ENCODE measurements at regions not wholly inside any gene's neighbourhood (a gene's known extent, or its start where the extent isn't known, plus 50 kb on each side); places are given as distances from the start of the nearest gene placed in this dataset.

GRCh38 chr10:130720235-130720634, 584.0 kb downstream of the GLRX3 start:
- FAIRE-seq (no peak), DNase-seq (ENCODE audit: insufficient read length, low spot score) (no peak)
- no peak for TF ChIP-seq POLR2A (IDR thresholded peaks at IDR 0.05; ENCODE audit: low read depth, low read length)
- no peak for TF ChIP-seq SPI1 (IDR thresholded peaks at IDR 0.05; ENCODE audit: low read depth, low read length)
- TF ChIP-seq POU2F2 (IDR thresholded peaks at IDR 0.05; ENCODE audit: low read depth, low read length), result no peak
- TF ChIP-seq PAX5 (IDR thresholded peaks at IDR 0.05; ENCODE audit: insufficient read depth, low read length, severe bottlenecking), result no peak
- no peak for TF ChIP-seq POLR2AphosphoS5 (IDR thresholded peaks at IDR 0.05; ENCODE audit: low read depth, low read length)
- TF ChIP-seq TAF1 (IDR thresholded peaks at IDR 0.05; ENCODE audit: low read depth, low read length), result no peak

- TF ChIP-seq SPI1 (IDR thresholded peaks at IDR 0.05; ENCODE audit: low read depth, low read length) (no peak), POLR2A (IDR thresholded peaks at IDR 0.05; ENCODE audit: low read depth, low read length) (no peak), TAF1 (IDR thresholded peaks at IDR 0.05; ENCODE audit: low read depth, low read length) (no peak), POU2F2 (IDR thresholded peaks at IDR 0.05; ENCODE audit: low read depth, low read length) (no peak)
- no peak for FAIRE-seq
- DNase-seq (ENCODE audit: insufficient read length, low spot score), result no peak
Observed at GRCh38 chr10:130721971-130722370, 585.8 kb downstream of the GLRX3 start.

DNA sequence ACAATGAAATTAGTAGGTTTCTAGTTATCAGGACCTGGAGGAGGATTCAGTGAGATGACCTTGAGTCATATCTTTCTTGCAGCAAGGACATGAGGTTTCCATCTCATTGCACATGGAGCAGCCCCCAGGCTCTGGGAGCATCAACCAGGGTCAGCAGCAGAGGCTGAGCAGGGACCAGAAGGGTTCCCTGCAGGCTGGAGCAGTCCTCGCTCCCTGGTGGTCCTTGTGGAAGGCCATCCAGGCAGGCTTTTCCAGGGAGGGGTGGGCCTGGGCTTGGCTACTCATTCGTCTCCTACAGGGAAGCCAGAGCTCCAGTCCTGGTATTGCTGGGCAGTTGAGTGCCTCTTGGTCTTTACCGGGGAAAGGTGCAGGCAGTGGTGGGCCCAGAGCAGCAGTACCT, 587.5 kb downstream of the GLRX3 start:
- no peak for FAIRE-seq
- DNase-seq (ENCODE audit: insufficient read length, low spot score), result no peak
- no peak for TF ChIP-seq TAF1 (IDR thresholded peaks at IDR 0.05; ENCODE audit: low read depth, low read length)
- TF ChIP-seq POLR2AphosphoS5 (IDR thresholded peaks at IDR 0.05; ENCODE audit: low read depth, low read length), result no peak
- TF ChIP-seq SPI1 (IDR thresholded peaks at IDR 0.05; ENCODE audit: low read depth, low read length), result no peak
- no peak for TF ChIP-seq POU2F2 (IDR thresholded peaks at IDR 0.05; ENCODE audit: low read depth, low read length)
- no peak for TF ChIP-seq PAX5 (IDR thresholded peaks at IDR 0.05; ENCODE audit: insufficient read depth, low read length, severe bottlenecking)
- TF ChIP-seq POLR2A (IDR thresholded peaks at IDR 0.05; ENCODE audit: low read depth, low read length), result no peak

GRCh38 chr10:130725474-130725970, 586.0 kb downstream of the TCERG1L start:
- no peak for DNase-seq (ENCODE audit: insufficient read length, low spot score)
- no peak for FAIRE-seq
- no peak for TF ChIP-seq POLR2A (IDR thresholded peaks at IDR 0.05; ENCODE audit: low read depth, low read length)
- TF ChIP-seq TAF1 (IDR thresholded peaks at IDR 0.05; ENCODE audit: low read depth, low read length), result no peak
- no peak for TF ChIP-seq POLR2AphosphoS5 (IDR thresholded peaks at IDR 0.05; ENCODE audit: low read depth, low read length)
- TF ChIP-seq PAX5 (IDR thresholded peaks at IDR 0.05; ENCODE audit: insufficient read depth, low read length, severe bottlenecking), result no peak

- FAIRE-seq (no peak), DNase-seq (ENCODE audit: insufficient read length, low spot score) (no peak)
- TF ChIP-seq POLR2AphosphoS5 (IDR thresholded peaks at IDR 0.05; ENCODE audit: low read depth, low read length) (no peak), PAX5 (IDR thresholded peaks at IDR 0.05; ENCODE audit: insufficient read depth, low read length, severe bottlenecking) (no peak), POU2F2 (IDR thresholded peaks at IDR 0.05; ENCODE audit: low read depth, low read length) (no peak), SPI1 (IDR thresholded peaks at IDR 0.05; ENCODE audit: low read depth, low read length) (no peak), POLR2A (IDR thresholded peaks at IDR 0.05; ENCODE audit: low read depth, low read length) (no peak), TAF1 (IDR thresholded peaks at IDR 0.05; ENCODE audit: low read depth, low read length) (no peak)
Observed at GRCh38 chr10:130726996-130727725, 584.4 kb downstream of the TCERG1L start.

- no peak for DNase-seq (ENCODE audit: insufficient read length, low spot score)
- TF ChIP-seq SPI1 (IDR thresholded peaks at IDR 0.05; ENCODE audit: low read depth, low read length), result no peak
- TF ChIP-seq TAF1 (IDR thresholded peaks at IDR 0.05; ENCODE audit: low read depth, low read length), result no peak
- no peak for FAIRE-seq
Observed at GRCh38 chr10:130727766-130728490, 583.6 kb downstream of the TCERG1L start.

DNA sequence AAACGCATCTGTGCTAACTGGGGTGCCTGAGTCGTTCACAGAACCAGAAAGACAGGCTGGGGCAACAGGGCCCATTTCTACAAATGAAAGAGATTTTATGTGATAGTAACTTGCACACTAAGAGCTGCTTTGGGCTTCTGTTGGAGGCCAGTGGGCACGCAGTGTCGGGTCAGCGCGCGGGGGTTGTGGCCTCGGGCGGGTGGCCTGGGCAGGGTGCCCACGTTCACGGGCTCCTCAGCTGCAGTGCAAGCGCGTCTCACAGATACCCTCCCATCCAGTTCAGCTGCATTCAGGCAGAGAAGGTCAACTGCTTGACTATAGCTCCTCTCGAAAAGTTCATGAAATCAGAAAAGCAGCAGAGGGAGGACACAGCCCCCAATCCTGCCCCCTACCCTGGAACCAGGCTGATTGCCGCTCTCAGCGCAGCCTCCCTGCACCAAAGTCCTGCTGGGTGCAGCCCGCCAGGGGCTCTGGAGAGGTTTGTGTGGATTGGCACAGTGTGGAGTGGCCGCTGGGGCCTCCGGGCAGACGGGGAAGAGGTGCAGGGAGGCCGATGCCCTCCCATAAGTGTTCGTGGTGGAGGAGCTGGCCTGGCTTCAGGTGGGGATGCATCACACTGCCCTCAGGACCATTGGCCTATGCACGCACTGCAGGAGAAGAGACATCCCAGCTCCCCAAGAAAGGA, 582.8 kb downstream of the TCERG1L start:
- TF ChIP-seq POLR2A (IDR thresholded peaks at IDR 0.05; ENCODE audit: low read depth, low read length) (no peak), SPI1 (IDR thresholded peaks at IDR 0.05; ENCODE audit: low read depth, low read length) (no peak), PAX5 (IDR thresholded peaks at IDR 0.05; ENCODE audit: insufficient read depth, low read length, severe bottlenecking) (no peak), POU2F2 (IDR thresholded peaks at IDR 0.05; ENCODE audit: low read depth, low read length) (no peak), POLR2AphosphoS5 (IDR thresholded peaks at IDR 0.05; ENCODE audit: low read depth, low read length) (no peak), TAF1 (IDR thresholded peaks at IDR 0.05; ENCODE audit: low read depth, low read length) (no peak)
- no peak for DNase-seq (ENCODE audit: insufficient read length, low spot score)
- no peak for FAIRE-seq

DNA sequence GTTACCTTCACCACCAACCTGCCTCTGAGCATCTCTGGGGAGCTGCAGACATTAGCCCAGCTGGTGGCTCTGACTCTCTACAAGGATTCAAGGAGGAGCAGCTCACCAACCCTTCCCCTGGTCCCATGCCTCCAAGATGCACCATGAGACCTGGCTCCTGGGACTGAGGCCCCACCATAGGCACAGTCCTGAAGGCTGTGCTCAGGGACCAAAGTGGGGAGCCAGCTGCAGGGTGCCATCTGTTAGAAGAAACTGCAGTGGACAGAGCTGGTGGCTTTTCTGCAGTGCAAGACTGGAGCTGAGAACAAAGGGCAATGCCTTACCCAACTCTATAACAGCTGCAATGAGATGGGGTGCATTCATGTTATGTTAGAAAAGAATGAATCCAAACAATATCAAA, 581.6 kb downstream of the TCERG1L start:
- DNase-seq (ENCODE audit: insufficient read length, low spot score) (no peak), FAIRE-seq (no peak)
- no peak for TF ChIP-seq POLR2AphosphoS5 (IDR thresholded peaks at IDR 0.05; ENCODE audit: low read depth, low read length)
- no peak for TF ChIP-seq POLR2A (IDR thresholded peaks at IDR 0.05; ENCODE audit: low read depth, low read length)
- no peak for TF ChIP-seq POU2F2 (IDR thresholded peaks at IDR 0.05; ENCODE audit: low read depth, low read length)
- TF ChIP-seq SPI1 (IDR thresholded peaks at IDR 0.05; ENCODE audit: low read depth, low read length), result no peak
- TF ChIP-seq TAF1 (IDR thresholded peaks at IDR 0.05; ENCODE audit: low read depth, low read length), result no peak

DNA sequence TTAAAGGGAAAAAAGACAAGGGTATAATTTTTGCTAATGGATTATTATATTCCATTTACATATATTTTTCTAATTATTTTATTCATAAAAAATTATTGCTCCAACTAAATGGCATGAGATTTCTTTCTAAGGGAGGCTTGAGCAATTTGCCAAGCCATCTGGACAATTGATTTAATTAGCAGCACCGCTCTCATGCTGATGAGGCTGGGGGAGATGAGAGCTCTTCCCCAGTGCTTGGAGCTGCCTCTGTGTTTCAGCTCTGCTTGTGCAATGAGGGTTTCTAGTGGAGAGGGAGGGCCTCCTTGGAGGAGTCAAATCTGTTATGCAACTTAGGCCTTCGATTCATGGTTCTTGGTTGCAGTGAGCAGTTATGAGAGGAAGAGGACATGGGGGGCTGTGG, 574.3 kb downstream of the TCERG1L start:
- no peak for FAIRE-seq
- DNase-seq (ENCODE audit: insufficient read length, low spot score), result no peak
- no peak for TF ChIP-seq POLR2A (IDR thresholded peaks at IDR 0.05; ENCODE audit: low read depth, low read length)
- no peak for TF ChIP-seq TAF1 (IDR thresholded peaks at IDR 0.05; ENCODE audit: low read depth, low read length)
- no peak for TF ChIP-seq PAX5 (IDR thresholded peaks at IDR 0.05; ENCODE audit: insufficient read depth, low read length, severe bottlenecking)
- no peak for TF ChIP-seq SPI1 (IDR thresholded peaks at IDR 0.05; ENCODE audit: low read depth, low read length)
- TF ChIP-seq POU2F2 (IDR thresholded peaks at IDR 0.05; ENCODE audit: low read depth, low read length), result no peak
